Stimulated activated CD8-positive, alpha-beta memory T cell treated with anti-CD3 and anti-CD28 coated beads, Interleukin-15, amount 100 ng/mL, for 24 hours (primary cell): ENCODE measurements at regions not wholly inside any gene's neighbourhood (a gene's known extent, or its start where the extent isn't known, plus 50 kb on each side); places are given as distances from the start of the nearest gene placed in this dataset.
"Not testable (repeated sequence)": the region's sequence is repeated elsewhere in the genome, so short reads cannot be mapped to it uniquely, and the experiment has no call there.

ENCODE experiments used
- DNase-seq: peaks from one replicate; pipeline ENCODE4 v3.0.0-alpha.2; 2020; ENCODE audit warnings: low read depth

GRCh38 chr2:17252258-17252657 is 266.0 kb downstream of the RAD51AP2 start:
- no peak for DNase-seq

GRCh38 chr2:17251171-17251570 is 267.1 kb downstream of the RAD51AP2 start:
- DNase-seq: no peak

GRCh38 chr2:17249249-17249648 is 269.0 kb downstream of the RAD51AP2 start:
- DNase-seq: no peak

- DNase-seq: no peak
Observed at GRCh38 chr2:17245906-17246305, 272.3 kb downstream of the RAD51AP2 start.

- DNase-seq: no peak
Observed at GRCh38 chr2:17242813-17243485, 275.3 kb downstream of the RAD51AP2 start.

GRCh38 chr2:17239550-17239949 is 278.7 kb downstream of the RAD51AP2 start:
- no peak for DNase-seq

- DNase-seq: no peak
Observed at GRCh38 chr2:17235167-17235566, 283.1 kb downstream of the RAD51AP2 start.

- DNase-seq: no peak
Observed at GRCh38 chr2:17232776-17233556, 285.3 kb downstream of the RAD51AP2 start.

GRCh38 chr2:17231394-17231965 is 286.8 kb downstream of the RAD51AP2 start:
- DNase-seq: no peak

- no peak for DNase-seq
Observed at GRCh38 chr2:17229414-17229813, 288.8 kb downstream of the RAD51AP2 start.

- DNase-seq: no peak
Observed at GRCh38 chr2:17228461-17228860, 289.8 kb downstream of the RAD51AP2 start.

- no peak for DNase-seq
Observed at GRCh38 chr2:17227856-17228255, 290.4 kb downstream of the RAD51AP2 start.

GRCh38 chr2:17226941-17227490 is 291.2 kb downstream of the RAD51AP2 start:
- no peak for DNase-seq

GRCh38 chr2:17223211-17223610 is 295.0 kb downstream of the RAD51AP2 start:
- DNase-seq: no peak

- DNase-seq: no peak
Observed at GRCh38 chr2:17208511-17208910, 309.7 kb downstream of the RAD51AP2 start.

GRCh38 chr2:17206771-17207170 is 311.5 kb downstream of the RAD51AP2 start:
- DNase-seq: no peak

GRCh38 chr2:17204214-17204613 is 314.0 kb downstream of the RAD51AP2 start:
- DNase-seq: not testable (repeated sequence)

GRCh38 chr2:17202628-17203027 is 315.6 kb downstream of the RAD51AP2 start:
- DNase-seq: not testable (repeated sequence)

GRCh38 chr2:17199741-17200140 is 318.5 kb downstream of the RAD51AP2 start:
- DNase-seq: no peak

GRCh38 chr2:17196380-17196779 is 321.9 kb downstream of the RAD51AP2 start:
- DNase-seq: no peak

GRCh38 chr2:17195016-17195415 is 323.2 kb downstream of the RAD51AP2 start:
- no peak for DNase-seq

GRCh38 chr2:17194083-17194482 is 324.2 kb downstream of the RAD51AP2 start:
- DNase-seq: no peak

GRCh38 chr2:17193433-17193890 is 324.8 kb downstream of the RAD51AP2 start:
- not testable (repeated sequence) for DNase-seq
